Activated naive CD4-positive, alpha-beta T cell treated with anti-CD3 and anti-CD28 coated beads, Interleukin-2, amount 10 ng/mL, durations not matched to agents 7 days and 5 days (primary cell): ENCODE measurements at regions not wholly inside any gene's neighbourhood (a gene's known extent, or its start where the extent isn't known, plus 50 kb on each side); places are given as distances from the start of the nearest gene placed in this dataset.
"Not testable (repeated sequence)": the region's sequence is repeated elsewhere in the genome, so short reads cannot be mapped to it uniquely, and the experiment has no call there.

ENCODE experiments used
- CTCF ChIA-PET: fragments of 350-600 bp; sonication (Branson Sonifier 250); formaldehyde crosslinking; loops from one replicate; lab custom pipeline; 2021; ENCODE audit warnings: antibody characterized with exemption; lab: Charles Lee
- DNase-seq: peaks from one replicate; pipeline ENCODE4 v3.0.0-alpha.2; 2020
- H3K27ac Mint-ChIP-seq: one replicate; pipeline ENCODE4 v1.8.0; 2021; ENCODE audit warnings: mild to moderate bottlenecking, moderate library complexity, mixed read lengths
- H3K27me3 Mint-ChIP-seq: one replicate; pipeline ENCODE4 v1.8.0; 2021; ENCODE audit warnings: mild to moderate bottlenecking, mixed read lengths
- H3K36me3 Mint-ChIP-seq: one replicate; pipeline ENCODE4 v1.8.0; 2021; ENCODE audit warnings: mixed read lengths
- H3K4me1 Mint-ChIP-seq: one replicate; pipeline ENCODE4 v1.8.0; 2021; ENCODE audit warnings: mixed read lengths
- H3K4me3 Mint-ChIP-seq: one replicate; pipeline ENCODE4 v1.8.0; 2021; ENCODE audit warnings: mild to moderate bottlenecking, moderate library complexity, mixed read lengths
- H3K9me3 Mint-ChIP-seq: one replicate; pipeline ENCODE4 v1.8.0; 2021; ENCODE audit warnings: mixed read lengths

- CTCF ChIA-PET = no interaction called here
- Mint-ChIP-seq H3K27ac (no peak overlapping the region), H3K27me3 (peaks cover 12% of the 10 kb centered on the region), H3K4me3 (no peak overlapping the region), H3K36me3 (no peaks in the 10 kb centered on the region), H3K4me1 (no peaks in the 10 kb centered on the region), H3K9me3 (peaks cover 2% of the 10 kb centered on the region)
- DNase-seq = no peak
These were observed 171.8 kb upstream of the WSCD1 start for GRCh38 chr17:5898406-5898805.

GRCh38 chr17:5899496-5900195, 170.5 kb upstream of the WSCD1 start:
- peaks cover 12% of the 10 kb centered on the region for H3K27me3 Mint-ChIP-seq
- peaks cover 2% of the 10 kb centered on the region for H3K9me3 Mint-ChIP-seq
- no peak for DNase-seq
- no peaks in the 10 kb centered on the region for H3K4me1 Mint-ChIP-seq
- no peak overlapping the region for H3K4me3 Mint-ChIP-seq
- H3K27ac Mint-ChIP-seq = no peak overlapping the region
- H3K36me3 Mint-ChIP-seq = no peaks in the 10 kb centered on the region
- CTCF ChIA-PET = no interaction called here

- H3K9me3 Mint-ChIP-seq = peaks cover 2% of the 10 kb centered on the region
- H3K27ac Mint-ChIP-seq = no peak overlapping the region
- no peak for DNase-seq
- H3K4me3 Mint-ChIP-seq = no peak overlapping the region
- CTCF ChIA-PET = no interaction called here
- peaks cover 5% of the 10 kb centered on the region for H3K27me3 Mint-ChIP-seq
- H3K36me3 Mint-ChIP-seq = no peaks in the 10 kb centered on the region
- no peaks in the 10 kb centered on the region for H3K4me1 Mint-ChIP-seq
These were observed 168.4 kb upstream of the WSCD1 start for GRCh38 chr17:5901731-5902130.

DNA sequence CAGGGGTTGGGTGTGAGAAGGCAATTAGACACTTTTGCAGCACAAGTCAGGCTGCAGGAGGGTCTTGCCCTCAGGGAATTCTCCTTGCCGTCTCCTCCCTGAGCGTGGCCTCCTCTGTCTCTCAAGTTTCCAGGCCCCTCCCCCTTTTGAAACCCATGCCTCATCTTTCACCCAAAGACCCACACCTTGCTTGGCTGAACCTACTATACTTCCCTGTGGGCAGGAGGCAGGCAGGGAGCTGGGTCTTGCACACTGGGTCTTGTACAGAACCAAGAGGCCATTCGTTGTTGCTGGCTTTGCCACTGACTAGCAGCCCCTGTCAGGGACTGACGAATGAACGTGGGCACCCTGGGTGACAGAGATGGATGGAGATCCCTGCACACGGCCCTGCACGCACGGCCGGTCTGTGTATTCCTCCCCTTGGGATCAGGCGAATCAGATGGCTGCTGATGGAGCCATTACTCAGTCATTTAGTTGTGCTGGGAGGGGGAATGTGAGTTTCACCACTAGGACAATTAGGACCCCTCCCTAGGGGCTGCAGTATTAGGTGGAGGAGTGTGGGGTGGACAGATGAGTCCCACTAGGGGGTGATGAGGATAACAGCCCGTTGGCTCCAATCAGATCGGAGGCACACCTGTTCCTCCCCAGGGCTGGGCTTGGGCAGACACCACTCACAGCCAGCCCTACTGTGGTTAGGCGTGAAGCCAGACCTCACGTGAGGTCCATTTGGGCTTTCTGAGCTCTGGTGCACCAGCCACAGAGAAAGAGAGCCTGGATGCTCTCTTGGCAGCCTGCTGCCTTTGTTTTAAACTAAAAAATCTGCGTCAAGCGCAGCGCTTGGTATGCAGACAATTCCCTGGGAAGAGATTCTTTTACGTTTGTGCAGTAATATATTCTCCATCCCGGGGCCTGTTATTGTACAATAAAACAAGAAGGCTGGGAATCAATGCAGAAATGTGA, 167.7 kb upstream of the WSCD1 start:
- Mint-ChIP-seq H3K36me3 (no peaks in the 10 kb centered on the region), H3K27ac (no peak overlapping the region), H3K4me3 (no peak overlapping the region), H3K9me3 (peaks cover 2% of the 10 kb centered on the region), H3K27me3 (peaks cover 5% of the 10 kb centered on the region), H3K4me1 (no peaks in the 10 kb centered on the region)
- no peak for DNase-seq
- CTCF ChIA-PET = no interaction called here

GRCh38 chr17:5911919-5912318, 158.3 kb upstream of the WSCD1 start:
- Mint-ChIP-seq H3K36me3 (no peaks in the 10 kb centered on the region), H3K4me3 (no peak overlapping the region), H3K9me3 (no peaks in the 10 kb centered on the region), H3K4me1 (no peaks in the 10 kb centered on the region), H3K27me3 (peaks cover under 1% of the 10 kb centered on the region), H3K27ac (no peak overlapping the region)
- CTCF ChIA-PET = no interaction called here
- no peak for DNase-seq

DNA sequence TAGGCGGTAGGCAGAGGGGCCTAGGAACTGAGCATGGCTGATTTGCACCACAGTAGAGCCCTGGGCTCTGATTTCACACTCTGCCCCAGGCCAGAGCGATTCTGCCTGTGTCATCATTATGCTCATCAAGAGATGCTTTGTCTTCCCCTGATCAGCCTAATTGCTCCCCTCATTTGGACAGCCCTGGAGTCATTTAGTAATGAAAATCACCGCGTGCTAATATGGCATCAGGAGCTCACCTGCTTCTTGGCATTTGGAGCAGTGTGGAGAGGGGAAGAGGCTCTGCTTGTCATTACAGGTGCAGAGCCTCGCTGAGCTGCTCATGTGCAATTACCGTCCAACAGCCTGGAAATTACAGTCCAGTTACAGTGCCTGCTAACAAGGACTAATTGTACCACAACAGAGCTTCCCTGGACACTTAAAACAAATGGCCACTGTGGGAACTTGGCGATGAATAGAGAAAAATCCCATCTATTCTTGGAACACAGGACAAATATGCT, 157.1 kb upstream of the WSCD1 start:
- no peak overlapping the region for H3K4me3 Mint-ChIP-seq
- H3K36me3 Mint-ChIP-seq = no peaks in the 10 kb centered on the region
- CTCF ChIA-PET = no interaction called here
- H3K9me3 Mint-ChIP-seq = no peaks in the 10 kb centered on the region
- no peak for DNase-seq
- H3K27me3 Mint-ChIP-seq = peaks cover 6% of the 10 kb centered on the region
- H3K27ac Mint-ChIP-seq = no peak overlapping the region
- no peaks in the 10 kb centered on the region for H3K4me1 Mint-ChIP-seq

DNA sequence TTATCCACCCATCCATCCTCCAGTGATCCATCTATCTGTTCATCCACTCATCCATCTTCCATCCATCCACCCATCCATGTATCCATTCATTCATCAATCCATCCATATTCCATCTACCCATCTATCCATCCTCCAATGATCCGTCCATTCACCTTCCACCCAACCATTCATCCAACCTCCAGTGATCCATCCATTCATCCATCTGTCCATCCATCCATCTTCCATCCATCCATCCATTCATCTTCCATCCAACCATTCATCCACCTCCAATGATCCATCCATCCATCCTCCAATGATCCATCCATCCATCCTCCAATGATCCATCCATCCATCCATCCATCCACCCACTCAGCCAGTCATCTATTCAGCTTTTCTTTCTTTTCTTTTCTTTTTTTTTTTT, 156.5 kb upstream of the WSCD1 start:
- CTCF ChIA-PET = no interaction called here
- no peaks in the 10 kb centered on the region for H3K4me1 Mint-ChIP-seq
- no peaks in the 10 kb centered on the region for H3K9me3 Mint-ChIP-seq
- H3K4me3 Mint-ChIP-seq = no peak overlapping the region
- H3K36me3 Mint-ChIP-seq = no peaks in the 10 kb centered on the region
- H3K27ac Mint-ChIP-seq = no peak overlapping the region
- no peak for DNase-seq
- peaks cover 6% of the 10 kb centered on the region for H3K27me3 Mint-ChIP-seq

- Mint-ChIP-seq H3K4me3 (no peak overlapping the region), H3K36me3 (no peaks in the 10 kb centered on the region), H3K27me3 (peaks cover 6% of the 10 kb centered on the region), H3K4me1 (no peaks in the 10 kb centered on the region), H3K27ac (no peak overlapping the region), H3K9me3 (no peaks in the 10 kb centered on the region)
- DNase-seq = no peak
- CTCF ChIA-PET = no interaction called here
These were observed 154.8 kb upstream of the WSCD1 start for GRCh38 chr17:5915337-5915736.

GRCh38 chr17:5919089-5919488, 151.1 kb upstream of the WSCD1 start:
- Mint-ChIP-seq H3K9me3 (no peaks in the 10 kb centered on the region), H3K27ac (no peak overlapping the region), H3K27me3 (peaks cover 6% of the 10 kb centered on the region), H3K36me3 (no peaks in the 10 kb centered on the region), H3K4me3 (no peak overlapping the region), H3K4me1 (no peaks in the 10 kb centered on the region)
- DNase-seq = no peak
- CTCF ChIA-PET = no interaction called here

DNA sequence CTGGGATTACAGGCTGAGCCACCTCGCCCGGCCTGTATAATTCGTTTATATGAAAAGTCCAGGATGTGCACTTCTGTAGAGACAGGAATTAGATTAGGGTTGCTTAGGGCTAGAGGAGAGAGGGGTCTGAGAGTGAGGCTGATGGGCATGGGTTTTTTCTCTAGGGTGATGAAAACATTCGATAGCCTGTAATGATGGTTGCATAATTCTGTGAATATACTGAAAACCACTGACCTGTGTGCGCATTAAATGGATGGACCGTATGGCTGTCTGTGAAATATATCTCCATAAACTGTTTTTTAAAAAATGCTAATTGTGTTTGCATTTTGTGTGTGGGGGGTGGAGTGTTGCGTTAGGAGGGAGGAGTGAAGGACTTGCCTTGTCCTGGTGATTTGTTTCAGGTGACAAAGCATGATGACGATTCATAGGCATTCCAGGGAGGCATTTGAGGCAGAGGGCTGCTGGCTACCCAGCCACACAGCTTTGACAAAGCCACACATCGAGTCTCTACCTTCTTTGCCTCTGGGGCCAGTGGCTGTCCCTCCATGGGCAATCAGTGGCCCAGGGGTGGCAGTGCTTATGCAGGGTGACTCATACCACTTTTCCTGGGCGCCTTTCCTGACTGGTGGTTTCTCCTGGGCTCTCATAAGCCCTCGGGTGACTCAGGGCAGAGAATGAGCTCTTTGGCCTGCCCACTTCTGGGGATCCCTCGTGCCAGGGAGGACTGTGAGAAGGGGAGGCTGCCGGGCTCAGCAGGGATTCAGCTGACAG, 148.5 kb upstream of the WSCD1 start:
- peaks cover 6% of the 10 kb centered on the region for H3K27me3 Mint-ChIP-seq
- CTCF ChIA-PET = no interaction called here
- no peak for DNase-seq

GRCh38 chr17:5922476-5922875, 147.7 kb upstream of the WSCD1 start:
- H3K4me3 Mint-ChIP-seq = no peak overlapping the region
- no peaks in the 10 kb centered on the region for H3K4me1 Mint-ChIP-seq
- H3K36me3 Mint-ChIP-seq = no peaks in the 10 kb centered on the region
- CTCF ChIA-PET = no interaction called here
- DNase-seq = no peak
- H3K27me3 Mint-ChIP-seq = peaks cover under 1% of the 10 kb centered on the region
- H3K27ac Mint-ChIP-seq = no peak overlapping the region
- H3K9me3 Mint-ChIP-seq = no peaks in the 10 kb centered on the region

More for the DNA sequence above, 148.5 kb upstream of the WSCD1 start:
- Mint-ChIP-seq H3K4me1 (no peaks in the 10 kb centered on the region), H3K36me3 (no peaks in the 10 kb centered on the region), H3K27ac (no peak overlapping the region), H3K4me3 (no peak overlapping the region), H3K9me3 (no peaks in the 10 kb centered on the region)

- Mint-ChIP-seq H3K4me3 (no peak overlapping the region), H3K9me3 (no peaks in the 10 kb centered on the region), H3K4me1 (no peaks in the 10 kb centered on the region), H3K36me3 (no peaks in the 10 kb centered on the region), H3K27ac (no peak overlapping the region), H3K27me3 (no peaks in the 10 kb centered on the region)
- CTCF ChIA-PET = no interaction called here
- DNase-seq = no peak
These were observed 140.5 kb upstream of the WSCD1 start for GRCh38 chr17:5929721-5930120.

DNA sequence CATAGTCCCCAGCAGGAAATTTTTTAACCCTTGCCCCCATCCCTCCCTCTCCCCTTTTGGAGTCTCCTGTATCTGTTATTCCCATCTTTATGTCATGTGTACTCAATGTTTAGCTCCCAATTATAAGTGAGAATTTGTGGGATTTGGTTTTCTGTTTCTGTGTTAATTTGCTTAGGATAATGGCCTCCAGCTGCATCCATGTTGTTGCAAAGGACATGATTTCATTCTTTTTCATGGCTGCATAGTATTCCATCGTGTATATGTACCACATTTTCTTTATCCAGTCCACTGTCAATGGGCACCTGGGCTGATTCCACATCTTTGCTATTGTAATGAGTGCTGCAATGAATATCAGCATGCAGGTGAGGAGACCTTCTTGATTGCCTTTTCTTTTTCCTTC, 139.6 kb upstream of the WSCD1 start:
- H3K9me3 Mint-ChIP-seq, DNase-seq, H3K4me3 Mint-ChIP-seq, H3K27ac Mint-ChIP-seq, H3K4me1 Mint-ChIP-seq, H3K36me3 Mint-ChIP-seq, H3K27me3 Mint-ChIP-seq, CTCF ChIA-PET: not testable (repeated sequence)

DNA sequence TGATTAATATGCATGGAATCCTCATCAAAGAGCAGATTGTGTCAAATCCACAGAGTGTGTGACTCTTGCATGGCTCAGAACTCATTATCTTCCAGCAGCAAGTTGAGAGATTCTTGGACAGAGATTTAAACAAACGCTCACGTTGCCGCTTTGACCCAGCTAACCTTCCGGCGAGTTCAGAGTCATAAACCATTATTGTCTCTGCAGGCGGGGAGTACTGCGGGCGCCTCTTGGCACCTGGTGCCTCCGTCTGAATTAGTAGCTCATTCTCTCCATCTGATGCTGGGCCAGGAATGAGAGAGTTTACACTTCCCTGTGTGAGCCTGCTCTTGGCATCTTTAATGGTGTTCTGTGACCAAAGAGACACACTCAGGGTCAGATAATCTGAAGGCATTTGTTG, 138.6 kb upstream of the WSCD1 start:
- Mint-ChIP-seq H3K4me1 (no peaks in the 10 kb centered on the region), H3K4me3 (no peak overlapping the region), H3K9me3 (no peaks in the 10 kb centered on the region), H3K27ac (no peak overlapping the region), H3K36me3 (no peaks in the 10 kb centered on the region), H3K27me3 (no peaks in the 10 kb centered on the region)
- no peak for DNase-seq
- CTCF ChIA-PET = no interaction called here
